NCI-H526 treated with DMSO at 0.1 percent for 48 hours (cell line): ENCODE measurements at regions not wholly inside any gene's neighbourhood (a gene's known extent, or its start where the extent isn't known, plus 50 kb on each side); places are given as distances from the start of the nearest gene placed in this dataset.

Experiments used
- DNase-seq: peaks from one replicate; lab custom pipeline; 2025; lab: John Stamatoyannopoulos, UW

- no peak for DNase-seq
Measured at GRCh38 chr1:10897981-10898728, 101.7 kb upstream of the CASZ1 start.

- DNase-seq: no peak
Measured at GRCh38 chr1:10898921-10899320, 102.5 kb upstream of the CASZ1 start.

GRCh38 chr1:10899490-10900250, 103.2 kb upstream of the CASZ1 start:
- no peak for DNase-seq

GRCh38 chr1:10900251-10900651, 103.8 kb upstream of the CASZ1 start:
- DNase-seq: no peak

- no peak for DNase-seq
Measured at GRCh38 chr1:10900691-10901090, 104.2 kb upstream of the CASZ1 start.

- DNase-seq: no peak
Measured at GRCh38 chr1:10901091-10901890, 104.8 kb upstream of the CASZ1 start.

GRCh38 chr1:10901891-10902805, 105.7 kb upstream of the CASZ1 start:
- DNase-seq: no peak

- no peak for DNase-seq
Measured at GRCh38 chr1:10903421-10903820, 107.0 kb upstream of the CASZ1 start.

- no peak for DNase-seq
Measured at GRCh38 chr1:10903821-10904220, 107.4 kb upstream of the CASZ1 start.

GRCh38 chr1:10904396-10905358, 107.8 kb upstream of the TARDBP start:
- DNase-seq: no peak

GRCh38 chr1:10905841-10906655, 106.4 kb upstream of the TARDBP start:
- no peak for DNase-seq

- no peak for DNase-seq
Measured at GRCh38 chr1:10906866-10907519, 105.5 kb upstream of the TARDBP start.

GRCh38 chr1:10908266-10908665, 104.2 kb upstream of the TARDBP start:
- DNase-seq: no peak

GRCh38 chr1:10909697-10910680, 102.5 kb upstream of the TARDBP start:
- no peak for DNase-seq

- no peak for DNase-seq
Measured at GRCh38 chr1:10910681-10911489, 101.6 kb upstream of the TARDBP start.

- DNase-seq: no peak
Measured at GRCh38 chr1:10911490-10912166, 100.8 kb upstream of the TARDBP start.
